Panc1 (cell line): ENCODE measurements at regions not wholly inside any gene's neighbourhood (a gene's known extent, or its start where the extent isn't known, plus 50 kb on each side); places are given as distances from the start of the nearest gene placed in this dataset.

ENCODE experiments used
- ATAC-seq: fragments of 200-7000 bp; cut with Tn5 transposase; 2 replicates; pipeline ENCODE4 v1.9.1; 2020; ENCODE audit warnings: mild to moderate bottlenecking, moderate library complexity
- BruUV-seq: library from RNA; stranded (reverse); fragments of 400-500 nt; replicated peaks from 2 replicates; lab custom pipeline; 2021; lab: Mats Ljungman, UMichigan
- CTCF ChIA-PET: fragments of 300-600 bp; sonication (Branson Sonifier 250); formaldehyde crosslinking; loops from one replicate; lab custom pipeline; 2022; ENCODE audit warnings: antibody characterized with exemption; lab: Charles Lee
- POLR2A ChIA-PET: fragments of 300-600 bp; sonication (Branson Sonifier 250); formaldehyde crosslinking; loops from one replicate; lab custom pipeline; 2022; ENCODE audit warnings: antibody characterized with exemption; lab: Charles Lee
- DNase-seq: peaks from one replicate; pipeline ENCODE4 v3.0.0-alpha.2; 2010; ENCODE audit warnings: low read depth, low spot score
- H3K27ac ChIP-seq: 2 replicates; pipeline ENCODE4 v1.5.1; 2011; ENCODE audit warnings: mild to moderate bottlenecking, low read length, inconsistent platforms
- H3K27me3 ChIP-seq: fragments of 200-500 bp; sonication (Bioruptor generic); 2 replicates; pipeline ENCODE4 v1.6.0; 2014; ENCODE audit warnings: low read length, inconsistent platforms; ENCODE audit not compliant: control insufficient read depth, insufficient read depth
- H3K36me3 ChIP-seq: fragments of 200-500 bp; sonication (Bioruptor generic); 2 replicates; pipeline ENCODE4 v1.5.1; 2014; ENCODE audit warnings: inconsistent platforms, mild to moderate bottlenecking, low read length, moderate library complexity; ENCODE audit not compliant: control insufficient read depth, insufficient read depth
- H3K4me1 ChIP-seq: 2 replicates; pipeline ENCODE4 v1.5.1; 2011; ENCODE audit warnings: inconsistent platforms, mild to moderate bottlenecking, low read length, moderate library complexity; ENCODE audit not compliant: control insufficient read depth, insufficient read depth
- H3K4me3 ChIP-seq, 2 experiments: 2 replicates each; pipeline ENCODE4 v1.5.1; 2011 to 2012; ENCODE audit warnings: low read depth in 2 of 2, low read length in 2 of 2, mild to moderate bottlenecking in 2 of 2, inconsistent platforms in 1 of 2, moderate library complexity in 1 of 2
- H3K9me3 ChIP-seq: fragments of 200-500 bp; sonication (Bioruptor generic); 2 replicates; pipeline ENCODE4 v1.5.1; 2014; ENCODE audit warnings: low read depth, mild to moderate bottlenecking, inconsistent platforms, low read length, moderate library complexity; ENCODE audit not compliant: control insufficient read depth, insufficient read depth
- POLR2AphosphoS5 ChIP-seq: IDR thresholded peaks from 2 replicates; pipeline ENCODE4 v1.6.1; 2012; ENCODE audit warnings: mild to moderate bottlenecking, low read depth, low read length, moderate library complexity
- SIN3A ChIP-seq: IDR thresholded peaks from 2 replicates; pipeline ENCODE4 v1.6.1; 2012; ENCODE audit warnings: low read depth, mild to moderate bottlenecking, low read length, moderate library complexity, borderline replicate concordance; ENCODE audit not compliant: insufficient read depth
- TCF7L2 ChIP-seq: IDR thresholded peaks from 2 replicates; pipeline ENCODE4 v1.6.1; 2011; ENCODE audit warnings: mild to moderate bottlenecking, low read depth, low read length, inconsistent platforms
- in situ Hi-C: cut with HindIII; loops from 2 replicates; pipeline ENCODE4 v1.10.0; 2016; ENCODE audit warnings: low sequenced_read_pairs, low pct_unique_long_range_greater_than_20kb
- intact Hi-C: fragments of 100-400 bp; cut with micrococcal nuclease; formaldehyde crosslinking; loops from one replicate; pipeline ENCODE4 v1.10.0; 2022; ENCODE audit not compliant: unreplicated experiment
- TF ChIP-seq, protein P1 (sequence below), 2 experiments: IDR thresholded peaks; 2 replicates each; pipeline ENCODE4 v1.6.1; 2011 to 2012; ENCODE audit warnings: low read depth in 2 of 2, control low read depth in 1 of 2, low read length in 1 of 2, mild to moderate bottlenecking in 1 of 2, moderate library complexity in 1 of 2; ENCODE audit not compliant: insufficient read depth in 1 of 2
- TF ChIP-seq, protein P2 (sequence below): fragments of 450-650 bp; IDR thresholded peaks from 2 replicates; pipeline ENCODE4 v1.5.1; 2017; ENCODE audit warnings: mild to moderate bottlenecking

DNA sequence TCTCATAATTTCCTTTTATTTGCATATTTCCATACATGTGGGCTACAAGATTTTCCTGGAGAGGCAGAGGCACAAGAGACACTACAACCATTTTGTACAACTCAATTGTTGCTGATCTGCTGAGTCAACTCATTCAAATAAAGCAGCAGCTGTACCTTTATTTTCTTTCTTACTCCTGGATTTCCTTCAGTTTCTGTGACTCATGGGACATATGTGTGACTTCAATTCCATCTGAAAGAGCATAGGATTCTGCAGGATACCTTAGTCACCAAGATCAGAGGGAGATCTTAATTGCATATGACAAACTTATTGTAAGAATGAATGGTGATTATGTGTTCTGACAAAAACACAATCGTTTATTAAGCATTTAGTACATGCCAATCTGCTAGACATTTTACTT is 2219.4 kb downstream of the NCAM2 start:
- no peaks in the 10 kb centered on the region for H3K27me3 ChIP-seq
- no TSS peak for BruUV-seq
- no peaks in the 10 kb centered on the region for H3K9me3 ChIP-seq
- ATAC-seq (no peak), DNase-seq (no peak)
- no peak overlapping the region for H3K27ac ChIP-seq
- in situ Hi-C loops = no loop called here
- no peaks in the 10 kb centered on the region for H3K4me1 ChIP-seq
- H3K4me3 ChIP-seq = no peak overlapping the region
- no peaks in the 10 kb centered on the region for H3K36me3 ChIP-seq
- ChIA-PET CTCF (no interaction called here), POLR2A (no interaction called here)
- intact Hi-C loops = no loop called here
- TF ChIP-seq TCF7L2 (no peak), SIN3A (no peak), POLR2AphosphoS5 (no peak)
- TF ChIP-seq, protein P1, sequence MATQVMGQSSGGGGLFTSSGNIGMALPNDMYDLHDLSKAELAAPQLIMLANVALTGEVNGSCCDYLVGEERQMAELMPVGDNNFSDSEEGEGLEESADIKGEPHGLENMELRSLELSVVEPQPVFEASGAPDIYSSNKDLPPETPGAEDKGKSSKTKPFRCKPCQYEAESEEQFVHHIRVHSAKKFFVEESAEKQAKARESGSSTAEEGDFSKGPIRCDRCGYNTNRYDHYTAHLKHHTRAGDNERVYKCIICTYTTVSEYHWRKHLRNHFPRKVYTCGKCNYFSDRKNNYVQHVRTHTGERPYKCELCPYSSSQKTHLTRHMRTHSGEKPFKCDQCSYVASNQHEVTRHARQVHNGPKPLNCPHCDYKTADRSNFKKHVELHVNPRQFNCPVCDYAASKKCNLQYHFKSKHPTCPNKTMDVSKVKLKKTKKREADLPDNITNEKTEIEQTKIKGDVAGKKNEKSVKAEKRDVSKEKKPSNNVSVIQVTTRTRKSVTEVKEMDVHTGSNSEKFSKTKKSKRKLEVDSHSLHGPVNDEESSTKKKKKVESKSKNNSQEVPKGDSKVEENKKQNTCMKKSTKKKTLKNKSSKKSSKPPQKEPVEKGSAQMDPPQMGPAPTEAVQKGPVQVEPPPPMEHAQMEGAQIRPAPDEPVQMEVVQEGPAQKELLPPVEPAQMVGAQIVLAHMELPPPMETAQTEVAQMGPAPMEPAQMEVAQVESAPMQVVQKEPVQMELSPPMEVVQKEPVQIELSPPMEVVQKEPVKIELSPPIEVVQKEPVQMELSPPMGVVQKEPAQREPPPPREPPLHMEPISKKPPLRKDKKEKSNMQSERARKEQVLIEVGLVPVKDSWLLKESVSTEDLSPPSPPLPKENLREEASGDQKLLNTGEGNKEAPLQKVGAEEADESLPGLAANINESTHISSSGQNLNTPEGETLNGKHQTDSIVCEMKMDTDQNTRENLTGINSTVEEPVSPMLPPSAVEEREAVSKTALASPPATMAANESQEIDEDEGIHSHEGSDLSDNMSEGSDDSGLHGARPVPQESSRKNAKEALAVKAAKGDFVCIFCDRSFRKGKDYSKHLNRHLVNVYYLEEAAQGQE (IDR thresholded peaks at IDR 0.05; ENCODE audit: insufficient read depth in 1 of 2, low read depth in 2 of 2, low read length in 1 of 2) = no peak
- TF ChIP-seq, protein P2, sequence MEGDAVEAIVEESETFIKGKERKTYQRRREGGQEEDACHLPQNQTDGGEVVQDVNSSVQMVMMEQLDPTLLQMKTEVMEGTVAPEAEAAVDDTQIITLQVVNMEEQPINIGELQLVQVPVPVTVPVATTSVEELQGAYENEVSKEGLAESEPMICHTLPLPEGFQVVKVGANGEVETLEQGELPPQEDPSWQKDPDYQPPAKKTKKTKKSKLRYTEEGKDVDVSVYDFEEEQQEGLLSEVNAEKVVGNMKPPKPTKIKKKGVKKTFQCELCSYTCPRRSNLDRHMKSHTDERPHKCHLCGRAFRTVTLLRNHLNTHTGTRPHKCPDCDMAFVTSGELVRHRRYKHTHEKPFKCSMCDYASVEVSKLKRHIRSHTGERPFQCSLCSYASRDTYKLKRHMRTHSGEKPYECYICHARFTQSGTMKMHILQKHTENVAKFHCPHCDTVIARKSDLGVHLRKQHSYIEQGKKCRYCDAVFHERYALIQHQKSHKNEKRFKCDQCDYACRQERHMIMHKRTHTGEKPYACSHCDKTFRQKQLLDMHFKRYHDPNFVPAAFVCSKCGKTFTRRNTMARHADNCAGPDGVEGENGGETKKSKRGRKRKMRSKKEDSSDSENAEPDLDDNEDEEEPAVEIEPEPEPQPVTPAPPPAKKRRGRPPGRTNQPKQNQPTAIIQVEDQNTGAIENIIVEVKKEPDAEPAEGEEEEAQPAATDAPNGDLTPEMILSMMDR = no peak

DNA sequence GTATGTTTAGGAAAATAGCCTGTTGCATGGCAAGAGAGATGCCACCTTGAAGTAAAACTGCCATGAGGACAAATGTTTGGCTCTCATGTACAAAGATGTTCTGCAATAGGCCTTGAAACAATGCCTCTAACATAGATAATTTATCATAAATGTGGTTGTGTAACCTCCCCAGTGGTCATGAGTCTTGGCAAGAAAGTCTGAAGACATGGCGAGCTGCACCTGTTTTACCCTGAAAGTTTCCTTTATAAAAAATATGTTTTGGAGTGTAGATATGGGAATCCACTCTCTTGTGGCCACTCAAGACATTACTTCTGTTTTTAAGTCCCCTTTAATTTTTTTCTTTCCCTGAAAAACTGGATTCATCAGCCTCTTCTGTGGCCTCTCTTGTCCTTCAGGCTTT is 2217.1 kb downstream of the NCAM2 start:
- Histone ChIP-seq H3K27ac (no peak overlapping the region), H3K36me3 (no peaks in the 10 kb centered on the region), H3K4me3 (no peak overlapping the region), H3K4me1 (no peaks in the 10 kb centered on the region), H3K27me3 (no peaks in the 10 kb centered on the region), H3K9me3 (no peaks in the 10 kb centered on the region)
- TF ChIP-seq TCF7L2 (no peak), POLR2AphosphoS5 (no peak), SIN3A (no peak)
- TF ChIP-seq, protein P2 = no peak
- no peak for ATAC-seq
- CTCF ChIA-PET = no interaction called here
- intact Hi-C loops (no loop called here), in situ Hi-C loops (no loop called here)
- POLR2A ChIA-PET = no interaction called here
- no peak for DNase-seq
- BruUV-seq = no TSS peak
